NCI-H1436 treated with DMSO at 0.1 percent for 48 hours (cell line): ENCODE measurements at regions not wholly inside any gene's neighbourhood (a gene's known extent, or its start where the extent isn't known, plus 50 kb on each side); places are given as distances from the start of the nearest gene placed in this dataset.

Experiments used
- DNase-seq: peaks from one replicate; lab custom pipeline; 2025; lab: John Stamatoyannopoulos, UW

DNA sequence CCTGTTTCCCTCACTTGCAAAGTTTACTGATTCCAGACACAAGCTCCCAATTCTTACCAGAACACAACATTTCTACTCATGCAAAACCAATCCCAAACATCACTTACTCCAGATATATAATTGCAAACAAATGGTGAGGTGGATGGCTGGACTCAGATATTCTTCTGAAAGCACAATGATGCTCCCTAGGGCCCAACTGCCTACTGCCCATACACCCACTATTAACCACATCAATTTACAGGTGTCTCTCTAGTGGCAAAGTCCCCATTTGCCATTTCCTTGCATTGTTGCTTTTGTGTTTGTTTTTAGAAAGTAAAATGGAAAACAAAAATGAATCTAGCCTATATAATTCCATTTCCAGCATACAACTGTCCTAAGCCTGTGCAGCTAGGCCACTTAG lies 320.9 kb upstream of the PRDM1 start:
- DNase-seq = no peak

DNA sequence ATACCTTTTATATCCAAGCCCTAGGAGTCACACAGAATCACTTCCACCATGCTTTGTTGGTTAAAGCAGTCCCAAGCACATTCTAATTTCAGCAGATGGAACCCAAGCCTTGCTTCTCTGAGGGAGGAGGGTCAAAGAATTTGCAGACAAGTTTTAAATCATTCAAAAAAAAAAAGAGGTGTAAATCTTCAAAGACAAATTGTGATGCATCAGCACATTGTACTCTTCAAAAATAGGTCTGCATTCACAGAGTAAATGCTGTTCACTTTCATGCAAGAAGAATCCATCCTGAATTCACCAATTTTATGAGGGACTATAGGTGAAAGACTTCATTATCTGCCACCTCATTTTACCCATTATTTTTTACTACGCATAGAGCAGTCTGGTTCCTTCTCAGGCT lies 321.8 kb upstream of the PRDM1 start:
- DNase-seq = no peak

DNA sequence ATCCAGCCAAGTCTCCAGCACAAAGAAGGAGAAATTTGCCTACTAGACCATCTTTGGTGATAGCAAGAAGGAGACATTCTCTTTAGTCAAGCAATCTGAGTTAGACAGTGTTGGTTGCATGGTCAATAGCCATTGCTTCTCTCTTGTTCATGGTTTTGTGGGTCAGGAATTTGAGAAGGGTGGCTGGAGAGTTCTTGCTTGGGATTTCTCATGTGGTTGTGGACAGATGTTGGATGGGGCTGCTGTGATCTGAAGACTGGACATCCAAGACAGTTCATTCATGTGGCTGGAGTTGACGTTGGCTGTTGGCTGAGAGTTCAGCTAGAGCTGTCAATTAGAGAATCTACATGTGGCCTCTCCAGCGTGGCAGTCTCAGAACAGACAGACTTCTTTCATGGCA lies 322.3 kb upstream of the PRDM1 start:
- DNase-seq = no peak

DNA sequence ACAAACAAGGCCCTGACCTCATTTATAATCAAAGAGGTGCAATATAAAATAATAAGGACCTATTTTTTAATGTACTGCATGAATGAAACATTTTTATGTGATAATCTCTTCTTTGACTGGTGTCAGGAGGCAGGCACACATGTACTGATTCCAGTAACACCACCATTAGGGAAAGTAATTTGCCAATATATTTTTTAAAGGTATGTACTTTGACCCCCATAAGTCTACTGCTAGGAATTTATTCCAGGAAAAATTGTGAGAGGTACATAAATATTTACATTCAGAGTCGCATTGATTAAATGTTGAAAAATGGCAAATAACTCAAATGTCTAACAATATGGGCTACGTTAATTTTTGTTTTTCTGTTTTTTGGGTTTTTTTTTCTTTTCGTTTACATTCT lies 325.4 kb upstream of the PRDM1 start:
- no peak for DNase-seq

DNA sequence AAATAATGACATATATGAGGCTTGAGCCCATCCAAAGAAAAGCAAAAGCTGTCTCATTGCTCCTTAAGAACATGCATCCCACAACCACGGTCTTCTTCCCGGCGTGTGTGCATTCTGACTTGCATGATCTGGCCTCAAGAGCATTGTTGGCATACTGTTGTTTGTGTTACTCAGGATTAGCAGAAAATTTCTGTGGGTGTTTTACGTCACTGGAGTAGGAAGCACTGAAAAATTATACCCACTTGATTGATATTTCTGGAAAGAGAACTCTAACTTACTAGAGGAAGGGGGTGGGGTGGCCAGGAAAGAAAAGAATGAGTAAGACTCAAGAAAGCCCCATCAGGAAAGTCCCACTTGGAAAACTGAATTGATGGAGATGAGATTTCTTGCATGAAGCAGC lies 326.2 kb upstream of the PRDM1 start:
- DNase-seq = no peak

DNA sequence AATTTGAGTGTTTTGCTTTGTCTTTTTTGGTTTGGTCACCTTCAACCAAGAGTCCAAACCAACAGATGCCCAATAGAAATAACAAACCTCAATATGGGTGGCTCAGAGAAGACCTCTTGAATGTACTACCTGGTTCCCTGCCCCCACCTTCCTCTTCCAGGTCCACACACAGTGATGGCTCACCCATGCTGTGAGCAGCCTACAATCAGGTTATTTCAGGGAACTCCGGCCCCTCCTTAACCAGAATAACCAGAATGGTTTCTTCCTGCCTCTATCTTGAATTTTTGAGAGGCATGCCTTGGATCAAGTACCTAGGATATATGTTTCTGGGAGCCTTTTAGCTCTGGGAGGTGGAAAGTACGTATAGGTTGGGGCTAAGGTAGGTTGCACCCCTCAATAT lies 327.1 kb upstream of the PRDM1 start:
- DNase-seq = no peak

DNA sequence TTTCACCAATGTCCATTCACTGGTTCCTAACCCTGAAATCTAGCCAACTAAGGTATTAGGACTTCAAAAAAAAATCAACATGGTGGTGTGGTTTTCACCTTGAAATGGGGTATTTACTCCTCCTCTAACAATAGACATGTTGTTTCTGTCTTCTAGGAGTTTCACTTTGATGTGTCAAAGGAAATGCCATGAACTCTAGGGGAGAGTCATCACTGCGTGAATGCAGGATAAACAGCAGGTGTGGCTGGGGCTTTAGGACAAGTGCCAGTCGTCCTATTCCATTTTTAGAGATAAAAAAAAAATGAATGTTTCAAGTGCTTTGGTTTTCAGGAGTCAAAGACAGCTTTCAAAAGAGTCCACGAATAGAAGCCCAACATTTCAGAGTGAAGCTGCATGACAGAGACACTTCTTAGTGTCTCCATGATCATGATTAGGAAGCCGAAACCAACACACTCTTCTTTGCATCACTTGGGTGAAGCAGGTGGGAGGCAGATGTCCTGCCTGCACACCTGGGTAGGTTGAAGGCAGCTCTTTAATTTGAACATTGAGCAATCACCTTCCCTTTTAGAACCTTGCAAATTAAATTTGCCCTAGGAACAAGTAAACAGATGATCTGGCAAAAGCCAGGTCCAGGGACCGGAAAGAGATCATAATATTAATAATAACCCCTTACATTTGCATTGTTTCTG lies 328.5 kb upstream of the PRDM1 start:
- no peak for DNase-seq

DNA sequence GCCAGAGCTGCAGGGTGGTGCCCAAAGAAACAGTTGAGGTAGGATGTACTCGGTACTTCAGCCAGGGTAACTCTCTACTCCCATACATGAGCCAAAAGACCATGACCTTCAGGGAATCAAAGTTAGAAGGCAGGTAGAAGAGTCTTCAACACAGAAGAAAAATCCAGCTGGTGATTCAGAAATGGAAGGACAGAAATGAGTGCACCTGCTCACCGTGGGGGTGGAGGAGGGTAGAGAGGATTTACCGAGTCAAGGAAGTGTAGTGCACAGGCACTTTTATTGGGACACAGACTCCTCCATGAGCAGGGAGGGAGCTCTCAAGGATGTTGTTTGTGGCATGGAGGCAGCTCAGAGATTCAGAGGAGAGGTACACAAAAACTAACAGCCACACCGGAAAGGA lies 330.3 kb upstream of the PRDM1 start:
- DNase-seq = no peak

DNA sequence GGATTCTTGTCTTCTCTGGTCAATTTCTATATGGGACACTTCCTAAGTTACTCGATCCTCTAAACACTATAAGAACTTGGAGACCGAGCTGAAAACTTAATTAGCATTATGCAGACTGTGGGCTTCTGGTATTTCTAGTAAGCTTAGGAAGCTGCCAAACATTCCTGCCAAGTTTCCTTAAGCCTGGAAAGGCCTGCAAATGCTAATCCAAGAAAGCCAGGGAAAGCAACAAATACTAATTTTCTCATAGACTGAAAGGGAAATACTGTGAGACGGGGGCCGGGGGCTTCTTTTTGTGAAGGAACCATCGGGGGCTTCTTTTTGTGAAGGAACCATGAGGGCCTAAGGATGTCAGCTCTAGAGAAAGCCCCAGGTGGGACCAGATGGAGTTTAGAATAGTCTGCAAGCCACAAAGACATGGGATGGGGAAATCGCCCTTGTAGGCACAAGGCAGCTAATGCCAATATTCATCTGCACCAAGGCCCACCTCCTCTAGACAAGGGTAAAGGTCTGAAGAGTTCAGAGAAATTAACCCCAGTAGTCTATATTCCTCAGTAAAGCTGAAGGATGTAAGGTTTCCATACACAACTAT lies 332.4 kb upstream of the PRDM1 start:
- no peak for DNase-seq

DNA sequence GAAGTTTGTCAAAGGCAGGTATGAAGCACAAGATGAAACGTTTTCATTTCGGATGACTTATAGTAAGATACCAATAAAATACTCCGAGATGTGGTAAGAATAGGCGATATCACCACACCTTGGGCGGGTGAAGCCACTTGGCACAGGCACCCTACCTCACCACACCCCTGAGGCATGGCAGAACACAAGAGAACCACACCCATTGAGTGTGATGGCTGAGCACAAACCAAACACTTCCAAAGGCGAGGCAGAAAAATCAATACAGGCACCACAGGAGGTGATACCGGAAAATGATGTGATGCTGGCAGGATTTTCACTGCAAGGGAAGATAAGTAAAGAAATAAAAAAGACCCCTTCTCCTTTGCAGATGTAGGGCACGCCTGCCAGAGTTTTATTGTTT lies 332.9 kb upstream of the PRDM1 start:
- DNase-seq = no peak

DNA sequence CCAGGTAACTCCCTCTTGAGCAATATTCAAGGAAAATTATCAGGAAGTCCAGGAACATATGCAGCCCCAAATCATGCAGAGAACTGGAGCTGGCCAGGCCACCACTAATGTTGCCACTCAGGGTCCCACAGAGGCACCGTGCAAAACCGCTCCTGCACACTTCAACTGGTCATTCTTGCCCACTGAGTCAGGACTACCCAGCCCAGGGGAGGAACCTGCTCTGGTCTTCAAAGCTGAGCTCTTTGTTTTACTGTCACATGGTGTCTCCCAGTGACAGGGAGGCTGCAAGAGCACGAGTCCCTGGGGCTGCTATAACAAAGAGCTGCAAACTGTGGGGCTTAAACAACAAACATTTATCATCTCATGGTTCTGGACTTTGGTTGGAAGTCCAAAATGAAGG lies 336.0 kb upstream of the PRDM1 start:
- no peak for DNase-seq

DNA sequence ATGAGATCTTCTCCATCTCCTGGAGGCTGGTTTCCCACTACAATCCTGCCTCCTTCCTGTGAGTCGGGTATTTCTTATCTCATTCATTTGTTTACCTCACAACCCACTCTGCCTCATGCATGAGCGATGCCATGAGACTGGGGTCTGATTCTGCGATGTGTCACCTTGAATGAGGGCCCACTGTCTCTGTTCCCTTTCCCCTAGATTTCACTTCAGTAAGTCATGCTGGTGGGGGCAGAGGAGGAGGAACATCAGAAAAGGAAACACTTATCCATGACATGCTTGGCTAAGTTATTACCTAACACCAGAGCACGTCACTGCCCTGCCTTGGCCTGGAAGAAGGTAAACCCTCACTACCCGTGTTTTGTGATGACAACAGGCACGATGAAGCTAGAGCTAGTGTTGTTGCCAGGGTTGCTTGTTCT lies 337.4 kb upstream of the PRDM1 start:
- DNase-seq = no peak

DNA sequence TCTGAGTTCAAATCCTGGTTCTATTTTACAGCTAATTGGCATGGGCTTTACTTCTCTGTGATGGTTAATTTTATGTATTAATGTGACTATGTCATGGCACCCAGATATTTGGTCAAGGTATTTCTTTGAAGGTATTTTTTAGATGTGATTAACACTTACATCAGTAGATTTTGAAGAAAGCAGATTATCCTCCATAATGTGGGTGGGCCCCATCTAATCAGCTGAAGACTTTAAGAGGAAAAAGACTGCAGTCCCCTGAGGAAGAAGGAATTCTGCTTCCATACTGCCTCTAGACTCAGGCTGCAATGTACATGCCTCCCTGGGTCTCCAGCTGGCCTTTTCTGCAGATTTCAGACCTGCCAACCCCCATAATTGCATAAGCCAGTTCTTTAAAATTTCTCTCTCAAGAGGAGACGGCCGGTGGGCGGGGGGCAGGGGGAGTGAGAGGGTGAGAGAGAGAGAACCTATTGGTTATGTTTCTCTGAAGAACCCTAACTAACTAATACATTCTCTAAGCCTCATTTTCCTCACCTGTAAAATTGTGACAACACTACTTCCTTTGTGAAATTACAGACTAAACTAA lies 338.2 kb upstream of the PRDM1 start:
- DNase-seq = no peak

DNA sequence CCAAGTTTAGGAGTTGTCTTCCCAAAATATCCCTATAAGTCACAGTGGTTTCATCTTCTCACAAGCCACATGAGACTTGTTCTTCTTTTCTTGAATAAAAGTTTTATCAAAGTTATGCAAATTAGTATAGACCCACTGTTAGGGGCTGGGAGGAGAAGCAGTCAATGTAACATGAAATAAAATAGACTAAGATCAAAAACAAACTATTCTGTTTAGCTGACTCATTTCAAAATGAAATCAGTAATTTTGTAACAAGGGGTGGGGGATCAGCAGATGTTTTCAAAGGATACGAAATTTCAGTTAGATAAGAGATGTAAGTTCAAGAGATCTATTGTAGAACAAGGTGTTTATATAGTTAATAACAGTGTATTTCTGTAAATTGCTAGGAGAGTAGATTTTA lies 339.6 kb upstream of the PRDM1 start:
- DNase-seq = no peak

DNA sequence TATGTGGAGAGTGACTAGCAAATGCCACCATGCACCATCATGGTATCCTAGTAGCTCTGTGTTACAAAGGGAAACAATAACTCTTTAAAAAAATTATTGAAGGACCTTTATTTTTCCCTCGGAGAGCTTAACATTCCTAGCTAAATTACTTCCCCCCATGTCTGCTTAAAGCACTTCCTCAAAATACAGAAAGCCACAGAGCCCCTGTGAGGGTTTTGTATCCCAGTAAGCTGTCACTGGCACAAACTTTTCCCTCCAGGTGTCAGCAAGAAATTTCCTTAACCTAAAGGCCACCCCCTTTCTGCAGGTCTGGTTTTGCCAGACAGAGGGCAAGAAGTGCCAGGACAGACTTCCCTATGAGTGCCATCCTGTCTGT lies 340.0 kb upstream of the PRDM1 start:
- DNase-seq = no peak

DNA sequence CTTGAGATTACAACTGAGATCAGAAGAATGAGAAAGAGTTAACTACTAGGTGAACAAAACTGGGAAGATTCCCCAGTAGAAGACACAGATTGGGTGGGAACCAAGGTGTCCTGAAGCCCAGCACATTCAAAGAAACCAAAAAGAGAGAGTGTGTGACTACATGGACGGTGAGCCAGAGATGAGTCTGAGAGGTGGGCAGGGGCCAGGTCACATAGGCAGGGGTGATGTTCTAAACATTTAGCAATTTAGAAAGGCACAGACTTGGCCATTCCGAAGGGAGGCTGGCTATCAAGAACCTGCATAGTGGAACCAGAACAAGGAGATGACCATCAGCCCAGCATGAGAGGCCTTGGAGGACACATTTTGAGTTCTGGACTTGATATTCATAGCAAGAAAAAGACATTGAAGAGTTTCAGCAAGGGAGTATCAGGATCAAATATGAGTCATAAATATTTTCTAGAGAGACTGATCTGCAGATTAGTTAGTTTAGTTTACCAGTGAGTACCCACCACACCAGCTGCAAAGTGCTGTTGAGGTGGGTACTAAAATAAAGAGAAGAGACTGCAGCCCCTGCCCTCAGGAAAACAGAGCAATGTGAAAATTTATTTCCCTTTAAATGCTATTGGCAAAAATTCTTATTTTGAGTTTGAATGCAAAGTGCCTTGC lies 340.5 kb upstream of the PRDM1 start:
- DNase-seq = no peak

DNA sequence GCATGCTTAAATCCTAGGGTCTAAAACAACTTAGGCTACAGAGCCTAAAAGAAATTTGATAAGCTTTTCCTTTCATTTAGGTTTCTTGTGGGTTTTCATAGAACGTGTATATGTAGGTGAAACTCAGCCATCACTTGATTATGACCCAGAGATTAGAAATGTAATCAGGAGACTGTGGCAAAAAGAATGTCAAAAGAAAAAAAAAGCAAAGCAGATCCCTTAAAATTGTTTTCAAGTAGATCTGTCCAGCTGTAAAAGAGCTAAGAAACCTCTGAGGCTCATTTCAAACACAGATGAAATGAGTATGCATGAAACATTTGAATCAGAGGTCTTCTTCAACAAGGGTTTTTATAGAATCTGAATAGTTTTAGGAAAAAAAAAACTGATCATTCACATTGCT lies 341.3 kb upstream of the PRDM1 start:
- no peak for DNase-seq

DNA sequence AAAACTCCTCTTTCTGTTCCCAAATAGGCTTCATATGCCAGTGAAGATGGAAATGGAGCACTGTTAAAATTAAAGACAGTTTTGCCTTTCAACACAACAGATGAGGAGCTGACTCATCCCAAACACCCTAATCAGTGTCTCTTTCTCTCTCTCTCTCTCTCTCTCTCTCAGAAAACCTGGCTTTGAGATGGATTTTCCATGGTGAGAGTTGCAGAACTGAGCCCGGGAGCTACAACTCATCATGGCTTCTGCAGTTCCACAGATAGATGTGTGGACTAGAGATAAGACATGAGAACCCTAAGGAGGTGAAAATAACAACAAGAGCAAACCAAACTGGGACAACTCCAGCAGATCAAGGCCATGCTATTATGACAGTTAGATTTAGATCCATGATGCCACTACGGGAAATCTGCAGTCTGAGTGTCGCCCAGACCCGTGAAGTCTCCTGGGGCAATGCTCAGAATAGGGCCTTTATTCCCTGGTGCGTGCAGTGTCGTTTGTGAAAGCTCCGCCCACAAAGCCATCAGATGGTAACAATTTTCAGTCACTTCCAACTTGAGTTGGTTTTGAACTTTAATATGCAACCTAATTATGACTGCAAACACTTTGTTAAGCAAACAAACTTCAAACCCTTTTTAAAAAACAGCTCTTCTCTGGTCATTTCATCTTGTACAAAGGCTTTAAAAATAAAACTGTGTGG lies 338.2 kb upstream of the PREP start:
- peak; percentile 58 for DNase-seq

DNA sequence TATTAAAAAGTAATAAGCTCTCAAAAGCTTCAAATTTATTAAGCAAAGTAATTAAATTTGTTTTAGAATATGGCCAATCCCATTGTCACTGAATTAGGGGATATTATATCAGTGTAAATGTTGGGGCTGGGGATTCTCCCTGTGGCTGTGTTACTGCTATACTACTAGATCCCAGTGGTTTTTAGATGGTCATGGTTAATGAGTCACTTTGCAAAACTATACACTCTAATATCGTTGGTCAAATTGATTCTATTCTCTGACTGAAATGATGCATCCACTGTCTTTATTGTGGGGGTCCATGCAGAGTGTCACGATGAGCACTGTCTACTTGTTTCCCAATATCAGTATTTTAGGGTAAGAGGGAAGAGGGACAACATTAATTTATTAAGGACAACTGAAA lies 336.9 kb upstream of the PREP start:
- no peak for DNase-seq

DNA sequence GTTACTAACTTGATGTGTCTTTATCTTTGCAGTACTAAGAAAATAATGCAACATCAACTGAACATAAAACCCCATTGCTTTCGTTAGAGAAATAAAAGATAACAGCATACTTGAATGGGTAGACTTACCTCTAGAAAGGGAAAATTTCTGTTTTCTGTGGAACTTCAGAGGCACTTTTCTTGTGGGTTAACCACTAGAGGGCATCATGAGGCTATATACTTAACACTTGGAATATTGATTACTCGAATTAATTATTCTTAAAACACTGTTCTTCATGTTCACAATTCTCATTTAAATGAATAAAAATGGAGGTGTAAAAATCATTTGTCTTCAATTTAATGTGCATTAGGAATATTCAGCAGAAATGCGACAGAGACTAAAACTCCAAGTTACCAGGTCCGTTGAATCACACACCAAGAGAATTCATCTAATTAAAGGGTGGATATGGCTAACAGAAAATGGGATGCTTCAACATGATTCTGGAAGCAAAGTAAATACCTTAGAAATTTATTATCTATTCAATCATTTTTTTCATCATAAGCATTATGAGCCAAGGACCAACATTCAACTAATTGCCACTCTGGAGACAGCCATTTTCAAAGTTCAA lies 330.8 kb upstream of the PREP start:
- DNase-seq = no peak

DNA sequence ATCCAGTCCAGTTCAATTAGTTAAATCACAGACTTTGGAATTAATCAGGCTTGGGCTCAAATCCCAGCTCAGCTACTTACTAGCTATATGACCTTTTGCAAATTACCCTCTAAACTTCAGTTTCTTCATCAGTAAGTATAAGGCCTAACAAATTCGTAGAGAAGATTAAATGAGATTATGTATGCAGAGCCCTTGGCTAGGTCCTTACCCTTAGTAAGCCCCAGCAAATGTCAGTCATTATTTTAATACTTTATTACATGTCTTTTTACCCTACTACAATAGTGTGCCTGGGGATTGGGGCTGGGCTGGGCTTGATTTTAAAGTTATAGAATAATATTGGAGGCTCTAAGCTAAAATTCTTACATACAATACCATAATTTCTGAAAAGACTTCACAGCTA lies 326.1 kb upstream of the PREP start:
- DNase-seq = no peak

DNA sequence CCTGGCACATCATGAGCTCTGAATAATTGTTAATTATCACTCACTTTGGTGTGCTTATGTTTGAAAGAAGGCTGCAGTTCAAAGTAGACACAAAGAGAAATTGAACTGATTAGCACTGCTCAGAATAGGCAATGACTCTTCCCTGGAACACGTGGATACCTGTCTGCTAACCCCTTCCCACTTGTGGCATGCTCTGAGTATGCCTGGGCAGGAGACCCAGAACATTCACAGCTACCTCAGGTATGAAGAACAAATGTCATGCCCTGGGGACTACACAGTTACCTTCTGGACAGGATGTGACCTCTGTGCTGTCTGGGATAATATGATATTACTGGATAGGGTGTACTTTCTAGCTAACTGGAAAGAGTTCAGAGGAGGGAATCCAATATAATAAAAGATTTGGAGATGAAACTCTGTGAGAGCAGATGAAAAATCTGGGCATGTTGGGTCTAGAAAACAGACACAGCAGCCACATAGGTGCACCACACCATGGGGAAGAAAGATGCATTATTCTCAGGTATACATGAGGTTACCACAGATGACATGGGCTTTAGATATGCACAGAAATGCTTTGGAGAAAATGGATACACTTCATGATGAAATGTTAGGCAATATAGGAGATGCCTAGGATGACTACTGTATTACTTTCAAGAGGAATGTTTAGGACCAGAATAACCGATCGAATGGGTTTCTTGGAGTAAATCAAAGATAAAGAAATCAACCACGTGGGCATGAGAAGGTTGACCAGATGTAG lies 324.2 kb upstream of the PREP start:
- DNase-seq = no peak
